Peyer's patch (tissue), 4 donors: ENCODE measurements at regions not wholly inside any gene's neighbourhood (a gene's known extent, or its start where the extent isn't known, plus 50 kb on each side); places are given as distances from the start of the nearest gene placed in this dataset.

Source experiments
- DNase-seq, 3 donors: peaks; one replicate each; pipeline ENCODE4 v3.0.0-alpha.2; 2017 to 2019
- H3K27ac ChIP-seq, 4 donors: fragments of 200-600 bp; sonication (generic); one replicate each; pipeline ENCODE4 v1.5.1; 2016 to 2019
- H3K27me3 ChIP-seq, 2 donors: fragments of 200-600 bp; sonication (generic); one replicate each; pipeline ENCODE4 v1.5.1; 2019
- H3K36me3 ChIP-seq, 3 donors: fragments of 200-600 bp; sonication (generic); one replicate each; pipeline ENCODE4 v1.5.1; 2016 to 2019
- H3K4me1 ChIP-seq, 4 donors: fragments of 200-600 bp; sonication (generic); one replicate each; pipeline ENCODE4 v1.5.1; 2016 to 2019
- H3K4me3 ChIP-seq, 4 donors: fragments of 200-600 bp; sonication (generic); 1 replicate in 3 of 4; 2 replicates in 1 of 4; pipeline ENCODE4 v1.5.1; 2016 to 2019; ENCODE audit warnings: mild to moderate bottlenecking in 1 of 4
- H3K9me3 ChIP-seq, 4 donors: fragments of 200-600 bp; sonication (generic); one replicate each; pipeline ENCODE4 v1.5.1; 2016 to 2019; ENCODE audit warnings: mild to moderate bottlenecking in 1 of 4
- POLR2A ChIP-seq, 2 donors: fragments of 450-650 bp; IDR thresholded peaks; one replicate each; pipeline ENCODE4 v1.5.1; 2017; ENCODE audit warnings: antibody characterized with exemption in 2 of 2, mild to moderate bottlenecking in 2 of 2, moderate library complexity in 2 of 2
- TF ChIP-seq, protein P1 (sequence below), 6 experiments: fragments of 450-650 bp in 4 of 6; fragments of 200-600 bp in 2 of 6; sonication (generic) in 1 of 6; IDR thresholded peaks; one replicate each; pipeline ENCODE4 v1.5.1; 2017 to 2019; ENCODE audit warnings: antibody characterized with exemption in 6 of 6, mild to moderate bottlenecking in 3 of 6, moderate library complexity in 1 of 6

DNA sequence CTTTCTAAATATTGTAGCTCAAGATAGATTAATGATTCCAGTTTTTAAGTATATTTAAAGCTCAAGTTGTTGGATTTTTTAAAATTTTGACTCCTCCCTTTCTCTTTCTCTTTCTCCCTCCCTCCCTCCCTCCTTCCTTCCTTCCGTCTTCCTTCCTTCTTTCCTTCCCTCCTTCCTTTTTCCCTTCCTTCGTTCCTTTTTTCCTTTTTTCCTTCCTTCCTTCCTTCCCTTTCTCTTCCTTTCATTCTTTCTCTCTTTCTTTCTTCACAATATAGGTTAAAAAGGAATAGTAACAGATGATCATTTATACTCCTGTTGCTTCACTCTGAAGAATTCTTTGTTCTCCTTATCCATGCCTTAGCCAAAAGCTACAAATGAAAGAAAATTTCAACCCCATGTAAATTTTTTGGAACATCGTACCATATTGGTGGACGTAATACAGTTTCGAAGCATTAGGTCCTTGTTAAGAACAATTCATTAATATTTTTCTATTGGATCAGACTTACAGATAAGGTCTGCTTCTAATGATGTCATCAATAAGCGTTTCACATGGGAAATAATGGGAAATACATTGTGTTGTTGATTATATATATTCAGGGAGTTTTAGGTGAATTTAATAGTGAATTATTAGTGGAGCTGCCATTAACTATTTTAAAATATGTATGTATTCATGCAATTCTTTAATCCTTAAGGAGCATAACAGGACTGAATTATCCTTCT lies 139.6 kb upstream of the SLC35B3 start:
- Histone ChIP-seq H3K4me1 (no peaks in the 10 kb centered on the region), H3K27me3 (no peaks in the 10 kb centered on the region)
- TF ChIP-seq POLR2A (IDR thresholded peaks at IDR 0.05) = no peak
- TF ChIP-seq, protein P1, sequence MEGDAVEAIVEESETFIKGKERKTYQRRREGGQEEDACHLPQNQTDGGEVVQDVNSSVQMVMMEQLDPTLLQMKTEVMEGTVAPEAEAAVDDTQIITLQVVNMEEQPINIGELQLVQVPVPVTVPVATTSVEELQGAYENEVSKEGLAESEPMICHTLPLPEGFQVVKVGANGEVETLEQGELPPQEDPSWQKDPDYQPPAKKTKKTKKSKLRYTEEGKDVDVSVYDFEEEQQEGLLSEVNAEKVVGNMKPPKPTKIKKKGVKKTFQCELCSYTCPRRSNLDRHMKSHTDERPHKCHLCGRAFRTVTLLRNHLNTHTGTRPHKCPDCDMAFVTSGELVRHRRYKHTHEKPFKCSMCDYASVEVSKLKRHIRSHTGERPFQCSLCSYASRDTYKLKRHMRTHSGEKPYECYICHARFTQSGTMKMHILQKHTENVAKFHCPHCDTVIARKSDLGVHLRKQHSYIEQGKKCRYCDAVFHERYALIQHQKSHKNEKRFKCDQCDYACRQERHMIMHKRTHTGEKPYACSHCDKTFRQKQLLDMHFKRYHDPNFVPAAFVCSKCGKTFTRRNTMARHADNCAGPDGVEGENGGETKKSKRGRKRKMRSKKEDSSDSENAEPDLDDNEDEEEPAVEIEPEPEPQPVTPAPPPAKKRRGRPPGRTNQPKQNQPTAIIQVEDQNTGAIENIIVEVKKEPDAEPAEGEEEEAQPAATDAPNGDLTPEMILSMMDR (IDR thresholded peaks at IDR 0.05) = no peak

GRCh38 chr6:8574311-8574710 lies 139.0 kb upstream of the SLC35B3 start:
- Histone ChIP-seq H3K27ac (no peak overlapping the region), H3K4me3 (no peak overlapping the region), H3K4me1 (no peaks in the 10 kb centered on the region), H3K9me3 (no peaks in the 10 kb centered on the region), H3K36me3 (no peaks in the 10 kb centered on the region), H3K27me3 (no peaks in the 10 kb centered on the region)
- no peak for DNase-seq
- TF ChIP-seq, protein P1 (IDR thresholded peaks at IDR 0.05) = no peak
- no peak for TF ChIP-seq POLR2A (IDR thresholded peaks at IDR 0.05)

More for the DNA sequence above, 139.6 kb upstream of the SLC35B3 start:
- H3K27ac ChIP-seq = no peak overlapping the region
- no peak overlapping the region for H3K4me3 ChIP-seq
- no peaks in the 10 kb centered on the region for H3K36me3 ChIP-seq
- DNase-seq = no peak
- H3K9me3 ChIP-seq = no peaks in the 10 kb centered on the region

DNA sequence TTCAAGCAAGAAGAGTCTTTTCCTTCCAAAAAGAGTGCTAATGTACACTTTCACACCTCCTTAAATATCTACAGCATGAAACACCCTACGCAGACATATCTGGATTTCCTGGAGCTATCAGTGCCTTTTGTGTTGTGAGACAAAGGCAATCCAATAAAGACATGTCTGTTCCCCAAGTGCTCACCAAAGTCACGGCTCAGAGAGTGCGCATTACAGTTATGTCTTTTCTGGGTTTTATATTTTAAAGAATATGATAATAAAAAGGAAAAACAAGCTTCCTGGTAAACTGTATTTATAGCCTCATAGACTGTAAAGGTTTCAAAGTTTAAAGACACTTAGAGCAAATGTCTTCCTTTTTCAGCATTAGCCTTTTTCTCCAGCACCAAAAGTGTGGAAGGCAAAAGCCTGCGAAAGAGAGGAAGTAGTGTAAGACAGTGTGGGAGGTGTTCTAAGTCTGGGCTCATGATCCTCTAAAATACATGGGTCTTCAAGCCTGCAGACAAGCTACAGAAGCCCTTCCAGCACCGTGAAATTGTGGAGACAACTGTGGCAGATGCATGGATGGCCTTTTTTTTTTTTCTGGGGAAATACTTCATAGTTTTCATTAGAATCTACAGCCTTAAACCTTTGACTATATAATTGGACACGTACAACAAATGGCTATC lies 135.0 kb upstream of the SLC35B3 start:
- no peak overlapping the region for H3K4me3 ChIP-seq
- H3K9me3 ChIP-seq = no peaks in the 10 kb centered on the region
- no peaks in the 10 kb centered on the region for H3K4me1 ChIP-seq
- no peaks in the 10 kb centered on the region for H3K36me3 ChIP-seq
- TF ChIP-seq, protein P1 (IDR thresholded peaks at IDR 0.05) = no peak
- no peak for TF ChIP-seq POLR2A (IDR thresholded peaks at IDR 0.05)
- no peak overlapping the region for H3K27ac ChIP-seq
- DNase-seq = no peak
- no peaks in the 10 kb centered on the region for H3K27me3 ChIP-seq

- H3K4me3 ChIP-seq = no peak overlapping the region
- H3K27ac ChIP-seq = no peak overlapping the region
- no peak for TF ChIP-seq POLR2A (IDR thresholded peaks at IDR 0.05)
- TF ChIP-seq, protein P1 (IDR thresholded peaks at IDR 0.05) = no peak
- H3K36me3 ChIP-seq = no peaks in the 10 kb centered on the region
- DNase-seq = no peak
- H3K27me3 ChIP-seq = no peaks in the 10 kb centered on the region
- no peaks in the 10 kb centered on the region for H3K4me1 ChIP-seq
- no peaks in the 10 kb centered on the region for H3K9me3 ChIP-seq
These were observed 126.8 kb upstream of the SLC35B3 start for GRCh38 chr6:8562125-8562524.

DNA sequence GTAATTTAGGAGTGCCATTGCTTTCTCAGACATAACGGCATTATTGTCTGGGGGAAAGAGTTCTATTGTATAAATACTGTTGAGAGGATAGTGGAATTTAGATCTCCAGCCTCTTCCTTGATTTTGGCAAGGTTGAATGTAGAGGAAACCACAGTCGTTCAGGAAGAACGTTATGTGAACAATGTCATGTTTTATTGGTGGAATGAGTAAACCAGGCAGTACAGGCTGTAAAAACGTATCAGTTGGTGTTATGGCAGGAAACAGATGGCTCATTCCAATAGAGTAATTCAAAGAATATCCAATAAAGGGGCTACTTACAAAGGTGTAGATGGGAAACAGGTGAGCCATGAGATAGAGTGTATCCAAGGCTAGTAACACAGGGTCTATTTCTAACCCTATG lies 123.6 kb upstream of the SLC35B3 start:
- Histone ChIP-seq H3K4me3 (no peak overlapping the region), H3K27ac (no peak overlapping the region), H3K27me3 (no peaks in the 10 kb centered on the region), H3K4me1 (no peaks in the 10 kb centered on the region), H3K36me3 (no peaks in the 10 kb centered on the region), H3K9me3 (no peaks in the 10 kb centered on the region)
- no peak for TF ChIP-seq POLR2A (IDR thresholded peaks at IDR 0.05)
- TF ChIP-seq, protein P1 (IDR thresholded peaks at IDR 0.05) = no peak
- DNase-seq = no peak
